Upper lobe of right lung (tissue), 1 donor: ENCODE measurements at regions not wholly inside any gene's neighbourhood (a gene's known extent, or its start where the extent isn't known, plus 50 kb on each side); places are given as distances from the start of the nearest gene placed in this dataset.
"Not testable (repeated sequence)": the region's sequence is repeated elsewhere in the genome, so short reads cannot be mapped to it uniquely, and the experiment has no call there.

Source experiments
- ATAC-seq: fragments of 200-7000 bp; cut with Tn5 transposase; one replicate; pipeline ENCODE4 v1.9.1; 2020; ENCODE audit warnings: mild to moderate bottlenecking, moderate library complexity
- DNase-seq: peaks from one replicate; pipeline ENCODE4 v3.0.0-alpha.2; 2020
- H3K27ac ChIP-seq: fragments of 200-600 bp; one replicate; pipeline ENCODE4 v1.8.0; 2022
- H3K27me3 ChIP-seq: fragments of 200-600 bp; one replicate; pipeline ENCODE4 v1.8.0; 2022; ENCODE audit warnings: mild to moderate bottlenecking
- H3K36me3 ChIP-seq: fragments of 200-600 bp; one replicate; pipeline ENCODE4 v1.8.0; 2022
- H3K4me1 ChIP-seq: fragments of 200-600 bp; one replicate; pipeline ENCODE4 v1.8.0; 2022
- H3K4me3 ChIP-seq: fragments of 200-600 bp; one replicate; pipeline ENCODE4 v1.8.0; 2022; ENCODE audit warnings: mild to moderate bottlenecking
- H3K9me3 ChIP-seq: fragments of 200-600 bp; one replicate; pipeline ENCODE4 v1.8.0; 2022
- CTCF ChIP-seq: fragments of 200-600 bp; IDR thresholded peaks from one replicate; pipeline ENCODE4 v1.8.0; 2022; ENCODE audit warnings: antibody characterized with exemption
- intact Hi-C: fragments of 100-400 bp; cut with DNase I; formaldehyde crosslinking; loops from one replicate; pipeline ENCODE4 v1.11.0; 2022
- donor health status: DM: no; HTN: yes; CAD: no; lungs with severe emphysema.

DNA sequence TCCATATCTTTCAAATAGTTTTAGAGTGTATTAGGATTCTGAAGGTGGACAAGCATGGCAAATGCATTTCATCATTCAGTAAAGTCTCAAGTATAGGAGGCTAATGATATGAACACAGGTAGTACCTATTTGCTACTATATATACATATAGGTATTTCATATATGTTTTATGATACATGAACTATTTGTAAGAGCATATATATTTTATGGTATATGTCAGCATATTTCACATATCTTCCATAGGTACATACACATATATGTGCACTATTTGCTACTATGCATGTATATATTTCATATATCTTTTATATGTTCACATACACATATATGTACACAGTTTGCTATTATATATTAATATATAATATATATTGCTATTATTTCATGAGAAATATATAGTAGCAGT lies 1291.7 kb upstream of the MIR17HG start:
- ATAC-seq (no peak), DNase-seq (no peak)
- Histone ChIP-seq H3K36me3 (no peaks in the 10 kb centered on the region), H3K27ac (no peak overlapping the region), H3K9me3 (no peaks in the 10 kb centered on the region), H3K27me3 (no peaks in the 10 kb centered on the region), H3K4me3 (no peak overlapping the region), H3K4me1 (no peaks in the 10 kb centered on the region)
- intact Hi-C loops, result no loop called here
- no peak for TF ChIP-seq CTCF

GRCh38 chr13:90064226-90064625 lies 1283.3 kb upstream of the MIR17HG start:
- H3K27ac ChIP-seq, H3K4me1 ChIP-seq, H3K36me3 ChIP-seq, H3K27me3 ChIP-seq, H3K4me3 ChIP-seq, intact Hi-C loops, H3K9me3 ChIP-seq, ATAC-seq, DNase-seq: not testable (repeated sequence)

- TF ChIP-seq CTCF, result no peak
- ATAC-seq (peak; percentile 61), DNase-seq (no peak)
- H3K27ac ChIP-seq, result no peak overlapping the region
- H3K36me3 ChIP-seq, result no peaks in the 10 kb centered on the region
- no peak overlapping the region for H3K4me3 ChIP-seq
- no peaks in the 10 kb centered on the region for H3K4me1 ChIP-seq
- intact Hi-C loops, result no loop called here
- no peaks in the 10 kb centered on the region for H3K9me3 ChIP-seq
- no peaks in the 10 kb centered on the region for H3K27me3 ChIP-seq
Measured at GRCh38 chr13:90068658-90069057, 1278.8 kb upstream of the MIR17HG start.

- Histone ChIP-seq H3K9me3 (no peaks in the 10 kb centered on the region), H3K36me3 (no peaks in the 10 kb centered on the region), H3K4me1 (no peaks in the 10 kb centered on the region), H3K27me3 (no peaks in the 10 kb centered on the region), H3K4me3 (no peak overlapping the region), H3K27ac (no peak overlapping the region)
- intact Hi-C loops, result no loop called here
- no peak for DNase-seq
- ATAC-seq, result no peak
- no peak for TF ChIP-seq CTCF
Measured at GRCh38 chr13:90070362-90070761, 1277.1 kb upstream of the MIR17HG start.

DNA sequence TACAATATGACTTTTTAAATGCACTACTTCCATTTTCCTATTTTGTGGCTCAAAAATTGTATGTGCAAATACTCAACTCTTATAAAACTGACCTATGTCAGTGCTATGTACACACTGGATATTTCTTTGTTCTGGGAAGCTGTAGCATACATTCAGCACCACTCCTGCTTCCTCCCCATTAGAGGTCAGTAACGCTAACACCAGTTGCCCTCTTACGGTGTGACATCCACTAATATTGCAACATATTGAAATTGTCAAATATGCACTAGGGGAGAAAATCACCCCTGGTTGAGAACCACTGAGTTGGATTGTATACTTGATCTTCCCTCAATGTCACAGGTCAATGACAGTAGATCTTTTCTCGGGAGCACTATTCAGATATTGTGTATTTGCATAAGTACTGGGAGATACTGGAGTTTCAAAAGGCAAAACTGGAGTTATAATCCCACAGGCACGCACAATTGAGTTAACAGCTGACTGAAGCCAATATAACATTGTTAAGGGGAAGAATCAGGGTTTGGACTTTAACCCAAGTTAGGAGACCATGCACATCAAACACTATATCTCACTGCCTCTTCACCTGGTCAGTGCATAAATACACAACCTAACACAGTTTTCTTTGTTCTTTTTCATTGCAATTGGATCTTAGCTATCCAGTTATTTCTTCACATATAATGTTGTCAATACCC lies 1276.5 kb upstream of the MIR17HG start:
- H3K27ac ChIP-seq, result no peak overlapping the region
- H3K9me3 ChIP-seq, result no peaks in the 10 kb centered on the region
- no peak for ATAC-seq
- no peaks in the 10 kb centered on the region for H3K27me3 ChIP-seq
- no peak for DNase-seq
- H3K4me1 ChIP-seq, result no peaks in the 10 kb centered on the region
- no peaks in the 10 kb centered on the region for H3K36me3 ChIP-seq
- H3K4me3 ChIP-seq, result no peak overlapping the region
- intact Hi-C loops, result no loop called here
- TF ChIP-seq CTCF, result no peak

DNA sequence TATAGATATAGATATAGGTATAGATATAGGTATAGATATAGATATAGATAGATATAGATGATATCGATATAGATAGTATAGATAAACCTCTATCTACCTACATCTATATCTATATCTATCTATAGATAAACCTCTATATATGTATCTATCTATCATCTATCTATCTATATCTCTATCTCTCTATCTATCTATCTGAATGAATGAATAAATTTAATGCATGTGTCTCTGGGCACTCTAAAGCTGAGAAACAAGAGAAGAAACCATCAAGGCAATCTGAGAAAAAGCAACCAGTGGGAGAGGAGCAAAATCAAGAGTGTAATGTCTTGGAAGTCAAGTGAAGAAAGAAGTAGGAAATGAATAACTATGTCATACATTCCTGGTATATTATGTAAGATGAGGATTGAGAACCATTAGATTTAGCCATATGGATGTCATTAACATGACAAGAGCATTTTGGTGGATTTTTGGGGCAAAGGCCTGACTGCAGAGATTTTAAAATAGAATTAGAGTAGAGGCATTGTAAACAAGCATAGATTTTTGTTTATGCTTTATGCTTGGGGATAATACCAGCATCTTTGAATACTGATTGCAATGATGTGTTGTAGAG lies 1262.7 kb upstream of the MIR17HG start:
- Histone ChIP-seq H3K27me3 (no peaks in the 10 kb centered on the region), H3K27ac (no peak overlapping the region), H3K4me1 (no peaks in the 10 kb centered on the region), H3K4me3 (no peak overlapping the region), H3K9me3 (no peaks in the 10 kb centered on the region), H3K36me3 (no peaks in the 10 kb centered on the region)
- TF ChIP-seq CTCF, result no peak
- DNase-seq, result no peak
- no peak for ATAC-seq
- intact Hi-C loops, result no loop called here
